ENCODE measurements at regions not wholly inside any gene's neighbourhood (a gene's known extent, or its start where the extent isn't known, plus 50 kb on each side); places are given as distances from the start of the nearest gene placed in this dataset.

DNA sequence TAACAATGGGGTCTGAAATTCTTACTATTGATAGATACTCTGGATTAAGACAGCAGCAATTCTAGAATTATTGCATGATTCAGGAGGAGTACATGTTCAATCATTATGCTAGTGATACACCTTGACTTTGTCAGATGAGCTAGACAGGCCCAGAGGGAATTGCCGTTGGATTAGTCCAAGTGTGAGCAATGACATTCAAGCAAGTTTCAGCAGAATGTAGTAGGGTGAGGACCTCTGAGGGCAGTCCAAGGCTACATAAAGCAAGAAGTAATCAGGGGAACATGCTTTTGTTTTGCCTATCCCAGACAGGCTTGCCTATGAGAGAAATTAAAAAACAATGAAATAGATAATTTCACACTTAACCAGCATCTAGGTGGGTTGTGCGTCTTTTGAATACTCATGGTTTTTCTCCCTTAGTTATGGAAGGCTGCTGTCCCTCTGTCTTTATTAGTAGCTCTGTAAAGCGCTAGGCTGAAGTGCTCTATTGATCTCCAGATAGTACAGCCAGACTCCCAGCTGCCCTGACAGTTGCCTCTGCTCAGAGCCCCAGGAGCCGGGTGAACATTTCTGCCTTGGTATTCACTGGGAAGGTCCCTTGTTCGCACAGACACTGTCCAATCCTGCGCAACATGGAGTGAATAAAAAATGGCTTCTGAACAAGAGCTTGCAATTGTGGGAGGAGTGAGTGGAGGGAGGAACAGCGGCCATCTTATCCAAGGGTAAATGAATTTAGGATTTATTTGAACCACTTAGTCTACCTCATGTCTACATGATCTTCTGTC, 316.6 kb upstream of the ONECUT1 start:
- TF ChIP-seq, protein P1, sequence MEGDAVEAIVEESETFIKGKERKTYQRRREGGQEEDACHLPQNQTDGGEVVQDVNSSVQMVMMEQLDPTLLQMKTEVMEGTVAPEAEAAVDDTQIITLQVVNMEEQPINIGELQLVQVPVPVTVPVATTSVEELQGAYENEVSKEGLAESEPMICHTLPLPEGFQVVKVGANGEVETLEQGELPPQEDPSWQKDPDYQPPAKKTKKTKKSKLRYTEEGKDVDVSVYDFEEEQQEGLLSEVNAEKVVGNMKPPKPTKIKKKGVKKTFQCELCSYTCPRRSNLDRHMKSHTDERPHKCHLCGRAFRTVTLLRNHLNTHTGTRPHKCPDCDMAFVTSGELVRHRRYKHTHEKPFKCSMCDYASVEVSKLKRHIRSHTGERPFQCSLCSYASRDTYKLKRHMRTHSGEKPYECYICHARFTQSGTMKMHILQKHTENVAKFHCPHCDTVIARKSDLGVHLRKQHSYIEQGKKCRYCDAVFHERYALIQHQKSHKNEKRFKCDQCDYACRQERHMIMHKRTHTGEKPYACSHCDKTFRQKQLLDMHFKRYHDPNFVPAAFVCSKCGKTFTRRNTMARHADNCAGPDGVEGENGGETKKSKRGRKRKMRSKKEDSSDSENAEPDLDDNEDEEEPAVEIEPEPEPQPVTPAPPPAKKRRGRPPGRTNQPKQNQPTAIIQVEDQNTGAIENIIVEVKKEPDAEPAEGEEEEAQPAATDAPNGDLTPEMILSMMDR (IDR thresholded peaks at IDR 0.05; ENCODE audit: insufficient read depth, low read length) = no peak
- TF ChIP-seq GABPA (IDR thresholded peaks at IDR 0.05; ENCODE audit: low read depth) (no peak), POLR2AphosphoS5 (IDR thresholded peaks at IDR 0.05; ENCODE audit: low read depth) (no peak)
- TF ChIP-seq, protein P2, sequence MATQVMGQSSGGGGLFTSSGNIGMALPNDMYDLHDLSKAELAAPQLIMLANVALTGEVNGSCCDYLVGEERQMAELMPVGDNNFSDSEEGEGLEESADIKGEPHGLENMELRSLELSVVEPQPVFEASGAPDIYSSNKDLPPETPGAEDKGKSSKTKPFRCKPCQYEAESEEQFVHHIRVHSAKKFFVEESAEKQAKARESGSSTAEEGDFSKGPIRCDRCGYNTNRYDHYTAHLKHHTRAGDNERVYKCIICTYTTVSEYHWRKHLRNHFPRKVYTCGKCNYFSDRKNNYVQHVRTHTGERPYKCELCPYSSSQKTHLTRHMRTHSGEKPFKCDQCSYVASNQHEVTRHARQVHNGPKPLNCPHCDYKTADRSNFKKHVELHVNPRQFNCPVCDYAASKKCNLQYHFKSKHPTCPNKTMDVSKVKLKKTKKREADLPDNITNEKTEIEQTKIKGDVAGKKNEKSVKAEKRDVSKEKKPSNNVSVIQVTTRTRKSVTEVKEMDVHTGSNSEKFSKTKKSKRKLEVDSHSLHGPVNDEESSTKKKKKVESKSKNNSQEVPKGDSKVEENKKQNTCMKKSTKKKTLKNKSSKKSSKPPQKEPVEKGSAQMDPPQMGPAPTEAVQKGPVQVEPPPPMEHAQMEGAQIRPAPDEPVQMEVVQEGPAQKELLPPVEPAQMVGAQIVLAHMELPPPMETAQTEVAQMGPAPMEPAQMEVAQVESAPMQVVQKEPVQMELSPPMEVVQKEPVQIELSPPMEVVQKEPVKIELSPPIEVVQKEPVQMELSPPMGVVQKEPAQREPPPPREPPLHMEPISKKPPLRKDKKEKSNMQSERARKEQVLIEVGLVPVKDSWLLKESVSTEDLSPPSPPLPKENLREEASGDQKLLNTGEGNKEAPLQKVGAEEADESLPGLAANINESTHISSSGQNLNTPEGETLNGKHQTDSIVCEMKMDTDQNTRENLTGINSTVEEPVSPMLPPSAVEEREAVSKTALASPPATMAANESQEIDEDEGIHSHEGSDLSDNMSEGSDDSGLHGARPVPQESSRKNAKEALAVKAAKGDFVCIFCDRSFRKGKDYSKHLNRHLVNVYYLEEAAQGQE (IDR thresholded peaks at IDR 0.05; ENCODE audit: insufficient replicate concordance, low read depth) = no peak

Data from HL-60 (cell line).